Hepatocyte (in vitro differentiated cells): ENCODE measurements at regions not wholly inside any gene's neighbourhood (a gene's known extent, or its start where the extent isn't known, plus 50 kb on each side); places are given as distances from the start of the nearest gene placed in this dataset.

Experiments used
- EZH2 ChIP-seq: fragments of 200-600 bp; sonication (generic); IDR thresholded peaks from 2 replicates; pipeline ENCODE4 v1.6.1; 2016; ENCODE audit warnings: antibody characterized with exemption, mild to moderate bottlenecking, borderline replicate concordance
- EZH2phosphoT487 ChIP-seq: fragments of 200-600 bp; sonication (generic); IDR thresholded peaks from one replicate; pipeline ENCODE4 v1.6.1; 2018; ENCODE audit warnings: antibody characterized with exemption, mild to moderate bottlenecking, low read depth, moderate library complexity; ENCODE audit not compliant: unreplicated experiment, severe bottlenecking
- TF ChIP-seq, protein P1 (sequence below): fragments of 200-600 bp; sonication (generic); IDR thresholded peaks from 2 replicates; pipeline ENCODE4 v1.5.1; 2016; ENCODE audit warnings: antibody characterized with exemption, mild to moderate bottlenecking; ENCODE audit not compliant: poor library complexity

GRCh38 chr3:67848299-67848698 lies 193.9 kb upstream of the SUCLG2 start:
- TF ChIP-seq EZH2phosphoT487 (no peak), EZH2 (no peak)
- TF ChIP-seq, protein P1, sequence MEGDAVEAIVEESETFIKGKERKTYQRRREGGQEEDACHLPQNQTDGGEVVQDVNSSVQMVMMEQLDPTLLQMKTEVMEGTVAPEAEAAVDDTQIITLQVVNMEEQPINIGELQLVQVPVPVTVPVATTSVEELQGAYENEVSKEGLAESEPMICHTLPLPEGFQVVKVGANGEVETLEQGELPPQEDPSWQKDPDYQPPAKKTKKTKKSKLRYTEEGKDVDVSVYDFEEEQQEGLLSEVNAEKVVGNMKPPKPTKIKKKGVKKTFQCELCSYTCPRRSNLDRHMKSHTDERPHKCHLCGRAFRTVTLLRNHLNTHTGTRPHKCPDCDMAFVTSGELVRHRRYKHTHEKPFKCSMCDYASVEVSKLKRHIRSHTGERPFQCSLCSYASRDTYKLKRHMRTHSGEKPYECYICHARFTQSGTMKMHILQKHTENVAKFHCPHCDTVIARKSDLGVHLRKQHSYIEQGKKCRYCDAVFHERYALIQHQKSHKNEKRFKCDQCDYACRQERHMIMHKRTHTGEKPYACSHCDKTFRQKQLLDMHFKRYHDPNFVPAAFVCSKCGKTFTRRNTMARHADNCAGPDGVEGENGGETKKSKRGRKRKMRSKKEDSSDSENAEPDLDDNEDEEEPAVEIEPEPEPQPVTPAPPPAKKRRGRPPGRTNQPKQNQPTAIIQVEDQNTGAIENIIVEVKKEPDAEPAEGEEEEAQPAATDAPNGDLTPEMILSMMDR: no peak
